ENCODE measurements at regions not wholly inside any gene's neighbourhood (a gene's known extent, or its start where the extent isn't known, plus 50 kb on each side); places are given as distances from the start of the nearest gene placed in this dataset.

- in situ Hi-C loops (cut with HindIII; ENCODE audit: low sequenced_read_pairs), result no loop called here
These were observed 75.4 kb upstream of the LDLRAD3 start for GRCh38 chr11:35868491-35868890.

GRCh38 chr11:35873721-35874120, 70.1 kb upstream of the LDLRAD3 start:
- in situ Hi-C loops (cut with HindIII; ENCODE audit: low sequenced_read_pairs), result no loop called here

DNA sequence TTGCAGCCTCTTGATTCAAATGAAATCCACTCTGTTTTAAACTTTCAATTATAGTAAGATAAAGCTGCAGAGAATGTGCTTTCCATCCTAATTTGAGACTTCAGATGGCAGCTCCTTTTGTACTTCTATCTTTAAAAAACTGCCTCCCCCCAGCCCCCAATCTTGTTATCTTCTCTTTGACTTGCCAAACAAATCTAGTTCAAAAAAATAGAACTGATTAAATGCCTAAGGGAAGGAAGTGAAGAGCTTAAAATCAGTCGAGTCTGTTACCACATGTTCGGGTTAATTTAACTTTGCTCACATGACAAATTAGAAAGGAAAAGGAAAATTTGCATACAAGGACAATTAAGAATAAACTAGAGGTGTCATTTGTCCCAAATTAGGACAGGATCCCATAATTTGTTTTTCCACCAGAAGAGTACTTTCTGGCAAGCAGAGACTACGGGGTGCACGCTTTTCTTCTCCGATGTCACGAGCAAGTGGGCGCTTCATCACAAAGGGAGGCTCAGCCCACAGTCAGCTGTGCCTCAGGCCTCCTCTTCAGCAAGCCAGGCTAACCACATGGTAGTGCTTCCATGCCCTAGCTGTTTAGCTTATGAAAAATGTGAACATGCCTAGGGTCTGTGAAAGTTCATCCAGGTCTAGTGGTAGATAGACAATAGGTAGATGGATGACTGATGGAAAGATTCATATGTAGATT, 69.0 kb upstream of the LDLRAD3 start:
- in situ Hi-C loops (cut with HindIII; ENCODE audit: low sequenced_read_pairs), result no loop called here

DNA sequence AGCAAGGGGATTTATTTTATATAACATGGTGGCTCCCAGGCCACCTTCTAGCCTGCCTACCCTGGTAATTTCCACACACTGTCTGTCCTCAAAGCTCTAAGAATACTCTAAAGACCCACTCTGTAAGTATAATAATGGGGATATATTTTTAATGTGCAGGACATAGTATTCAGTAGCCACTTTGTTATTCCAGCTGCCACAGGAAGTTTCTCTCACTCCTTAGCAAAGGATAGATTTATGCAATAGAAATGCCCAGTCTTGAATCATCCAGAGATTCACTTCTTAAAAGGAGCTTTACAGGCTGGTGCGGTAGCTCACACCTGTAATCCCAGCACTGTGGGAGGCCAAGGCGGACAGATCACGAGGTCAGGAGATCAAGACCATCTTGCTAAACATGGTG, 68.4 kb upstream of the LDLRAD3 start:
- in situ Hi-C loops (cut with HindIII; ENCODE audit: low sequenced_read_pairs), result no loop called here

GRCh38 chr11:35876786-35877185, 67.1 kb upstream of the LDLRAD3 start:
- in situ Hi-C loops (cut with HindIII; ENCODE audit: low sequenced_read_pairs), result no loop called here

DNA sequence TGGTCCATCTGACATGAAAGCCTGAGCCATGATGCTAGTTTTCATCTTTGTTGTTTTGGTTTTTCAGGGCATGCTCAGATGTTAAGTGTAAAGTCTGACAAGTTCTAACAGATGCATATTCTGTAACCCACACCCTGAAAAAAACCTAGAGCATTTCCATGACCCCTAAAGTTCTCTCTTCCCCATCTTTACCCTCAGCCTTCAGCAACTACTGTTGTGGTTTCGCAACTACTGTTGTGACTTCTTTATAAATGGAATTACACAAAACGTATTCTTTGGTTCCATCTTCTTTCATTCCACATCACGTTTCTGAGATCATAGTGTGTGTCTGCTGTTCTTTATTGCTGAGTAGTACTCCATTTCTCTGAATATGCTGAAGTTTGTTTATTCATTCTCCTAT, 65.1 kb upstream of the LDLRAD3 start:
- in situ Hi-C loops (cut with HindIII; ENCODE audit: low sequenced_read_pairs), result no loop called here

DNA sequence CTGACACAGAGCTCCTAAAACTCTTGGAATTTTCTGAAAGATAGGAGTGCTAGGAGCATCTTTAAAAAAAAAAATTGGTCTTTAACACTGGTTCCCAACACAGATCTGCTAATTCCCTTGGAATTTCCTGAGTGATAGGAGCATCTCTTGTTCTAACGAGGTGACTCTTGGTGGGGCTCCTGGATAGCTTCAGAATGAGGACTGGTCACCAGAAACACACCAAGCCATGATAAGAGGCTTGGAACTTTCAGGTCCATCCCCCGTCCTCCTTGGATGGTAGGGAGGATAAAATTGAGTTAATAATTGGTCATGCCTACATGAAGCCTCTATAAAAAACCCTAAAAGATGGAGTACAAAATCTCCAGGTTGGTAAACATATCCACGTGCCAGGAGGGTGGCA, 64.5 kb upstream of the LDLRAD3 start:
- in situ Hi-C loops (cut with HindIII; ENCODE audit: low sequenced_read_pairs), result no loop called here

GRCh38 chr11:35886759-35887158, 57.1 kb upstream of the LDLRAD3 start:
- in situ Hi-C loops (cut with HindIII; ENCODE audit: low sequenced_read_pairs), result loop anchor here (5.0 kb wide), 1 partner anchor 69 kb away; no protein-coding TSS in a partner anchor

GRCh38 chr11:35887737-35888136, 56.1 kb upstream of the LDLRAD3 start:
- in situ Hi-C loops (cut with HindIII; ENCODE audit: low sequenced_read_pairs), result loop anchor here (5.0 kb wide), 1 partner anchor 70 kb away; no protein-coding TSS in a partner anchor

GRCh38 chr11:35888961-35889360, 54.9 kb upstream of the LDLRAD3 start:
- in situ Hi-C loops (cut with HindIII; ENCODE audit: low sequenced_read_pairs), result loop anchor here (5.0 kb wide), 1 partner anchor 72 kb away; no protein-coding TSS in a partner anchor

DNA sequence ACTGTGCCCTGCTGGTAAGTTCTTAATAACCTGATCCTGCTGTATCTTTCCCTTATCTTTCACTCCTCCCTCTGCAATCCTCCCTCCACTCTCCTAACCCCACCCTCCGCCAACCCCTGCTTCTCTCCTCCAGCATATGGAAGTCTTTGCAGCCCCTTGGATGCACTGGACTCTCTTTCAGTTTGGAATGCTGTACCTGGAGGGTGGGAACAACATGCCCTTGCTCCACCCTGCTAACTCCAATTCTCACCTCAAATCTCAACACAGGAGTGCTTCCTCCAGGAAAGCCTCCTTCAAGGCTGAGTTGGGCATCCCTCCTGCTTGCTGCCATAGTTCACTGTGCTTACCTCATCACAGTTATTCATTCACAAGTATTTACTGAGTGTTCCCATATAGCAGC, 52.8 kb upstream of the LDLRAD3 start:
- in situ Hi-C loops (cut with HindIII; ENCODE audit: low sequenced_read_pairs), result no loop called here

- in situ Hi-C loops (cut with HindIII; ENCODE audit: low sequenced_read_pairs), result no loop called here
These were observed 51.7 kb upstream of the LDLRAD3 start for GRCh38 chr11:35892166-35892565.

GRCh38 chr11:35893796-35894475, 49.9 kb upstream of the LDLRAD3 start:
- in situ Hi-C loops (cut with HindIII; ENCODE audit: low sequenced_read_pairs), result no loop called here

All from DLD1 (cell line).